Lower leg skin (tissue), 3 donors: ENCODE measurements at regions not wholly inside any gene's neighbourhood (a gene's known extent, or its start where the extent isn't known, plus 50 kb on each side); places are given as distances from the start of the nearest gene placed in this dataset.

Experiments used
- POLR2A ChIP-seq, 2 donors: fragments of 450-650 bp; IDR thresholded peaks; one replicate each; pipeline ENCODE4 v1.6.1; 2016 to 2017; ENCODE audit warnings: antibody characterized with exemption in 2 of 2, mild to moderate bottlenecking in 1 of 2, moderate library complexity in 1 of 2
- TF ChIP-seq, protein P1 (sequence below), 3 donors: fragments of 450-650 bp; IDR thresholded peaks; one replicate each; pipeline ENCODE4 v1.5.1; 2016; ENCODE audit warnings: antibody characterized with exemption in 3 of 3, mild to moderate bottlenecking in 3 of 3, moderate library complexity in 2 of 3

GRCh38 chr12:124371366-124371765 lies 76.5 kb downstream of the RFLNA start:
- TF ChIP-seq, protein P1, sequence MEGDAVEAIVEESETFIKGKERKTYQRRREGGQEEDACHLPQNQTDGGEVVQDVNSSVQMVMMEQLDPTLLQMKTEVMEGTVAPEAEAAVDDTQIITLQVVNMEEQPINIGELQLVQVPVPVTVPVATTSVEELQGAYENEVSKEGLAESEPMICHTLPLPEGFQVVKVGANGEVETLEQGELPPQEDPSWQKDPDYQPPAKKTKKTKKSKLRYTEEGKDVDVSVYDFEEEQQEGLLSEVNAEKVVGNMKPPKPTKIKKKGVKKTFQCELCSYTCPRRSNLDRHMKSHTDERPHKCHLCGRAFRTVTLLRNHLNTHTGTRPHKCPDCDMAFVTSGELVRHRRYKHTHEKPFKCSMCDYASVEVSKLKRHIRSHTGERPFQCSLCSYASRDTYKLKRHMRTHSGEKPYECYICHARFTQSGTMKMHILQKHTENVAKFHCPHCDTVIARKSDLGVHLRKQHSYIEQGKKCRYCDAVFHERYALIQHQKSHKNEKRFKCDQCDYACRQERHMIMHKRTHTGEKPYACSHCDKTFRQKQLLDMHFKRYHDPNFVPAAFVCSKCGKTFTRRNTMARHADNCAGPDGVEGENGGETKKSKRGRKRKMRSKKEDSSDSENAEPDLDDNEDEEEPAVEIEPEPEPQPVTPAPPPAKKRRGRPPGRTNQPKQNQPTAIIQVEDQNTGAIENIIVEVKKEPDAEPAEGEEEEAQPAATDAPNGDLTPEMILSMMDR (IDR thresholded peaks at IDR 0.05): no peak
- TF ChIP-seq POLR2A (IDR thresholded peaks at IDR 0.05): no peak
